ENCODE measurements at regions not wholly inside any gene's neighbourhood (a gene's known extent, or its start where the extent isn't known, plus 50 kb on each side); places are given as distances from the start of the nearest gene placed in this dataset.

GRCh38 chr6:15796844-15797243 lies 134.0 kb upstream of the DTNBP1 start:
- Histone ChIP-seq H3K27me3 (no peaks in the 10 kb centered on the region), H3K36me3 (no peaks in the 10 kb centered on the region), H3K4me3 (no peak overlapping the region), H3K27ac (no peak overlapping the region), H3K9me3 (no peaks in the 10 kb centered on the region), H3K4me1 (ENCODE audit: insufficient read depth) (no peaks in the 10 kb centered on the region)
- TF ChIP-seq EP300 (IDR thresholded peaks at IDR 0.05) (no peak), POLR2A (IDR thresholded peaks at IDR 0.05) (no peak), CTCF (IDR thresholded peaks at IDR 0.05) (no peak)
- 68 to 93% (median 88%) methylated on average over 5 of the region's 5 CpGs for WGBS, 3 donors
- DNase-seq = no peak
- intact Hi-C loops (cut with DNase I) = no loop called here

GRCh38 chr6:15796130-15796771 lies 133.4 kb upstream of the DTNBP1 start:
- intact Hi-C loops (cut with DNase I) = no loop called here
- TF ChIP-seq POLR2A (IDR thresholded peaks at IDR 0.05) (no peak), CTCF (IDR thresholded peaks at IDR 0.05) (no peak), EP300 (IDR thresholded peaks at IDR 0.05) (no peak)
- no peak for DNase-seq
- H3K9me3 ChIP-seq = no peaks in the 10 kb centered on the region
- H3K27ac ChIP-seq = no peak overlapping the region
- 49 to 60% (median 50%) methylated on average over 7 of the region's 7 CpGs for WGBS, 3 donors
- H3K27me3 ChIP-seq = no peaks in the 10 kb centered on the region
- H3K4me3 ChIP-seq = no peak overlapping the region
- H3K4me1 ChIP-seq (ENCODE audit: insufficient read depth) = no peaks in the 10 kb centered on the region
- no peaks in the 10 kb centered on the region for H3K36me3 ChIP-seq

GRCh38 chr6:15793826-15794225 lies 131.0 kb upstream of the DTNBP1 start:
- H3K27me3 ChIP-seq = no peaks in the 10 kb centered on the region
- no peak overlapping the region for H3K27ac ChIP-seq
- intact Hi-C loops (cut with DNase I) = no loop called here
- H3K9me3 ChIP-seq = no peaks in the 10 kb centered on the region
- DNase-seq = no peak
- no peak overlapping the region for H3K4me3 ChIP-seq
- H3K4me1 ChIP-seq (ENCODE audit: insufficient read depth) = no peaks in the 10 kb centered on the region
- no peak for TF ChIP-seq POLR2A (IDR thresholded peaks at IDR 0.05)
- no peaks in the 10 kb centered on the region for H3K36me3 ChIP-seq

- no peaks in the 10 kb centered on the region for H3K9me3 ChIP-seq
- H3K27me3 ChIP-seq = no peaks in the 10 kb centered on the region
- WGBS, 3 donors = 28 to 50% (median 30%) methylated on average over 4 of the region's 4 CpGs
- intact Hi-C loops (cut with DNase I) = no loop called here
- TF ChIP-seq POLR2A (IDR thresholded peaks at IDR 0.05) (no peak), EP300 (IDR thresholded peaks at IDR 0.05) (no peak), CTCF (IDR thresholded peaks at IDR 0.05) (no peak)
- no peak for DNase-seq
- H3K4me3 ChIP-seq = no peak overlapping the region
- no peak overlapping the region for H3K27ac ChIP-seq
- no peaks in the 10 kb centered on the region for H3K4me1 ChIP-seq (ENCODE audit: insufficient read depth)
- H3K36me3 ChIP-seq = no peaks in the 10 kb centered on the region
Observed at GRCh38 chr6:15793288-15793687, 130.5 kb upstream of the DTNBP1 start.

DNA sequence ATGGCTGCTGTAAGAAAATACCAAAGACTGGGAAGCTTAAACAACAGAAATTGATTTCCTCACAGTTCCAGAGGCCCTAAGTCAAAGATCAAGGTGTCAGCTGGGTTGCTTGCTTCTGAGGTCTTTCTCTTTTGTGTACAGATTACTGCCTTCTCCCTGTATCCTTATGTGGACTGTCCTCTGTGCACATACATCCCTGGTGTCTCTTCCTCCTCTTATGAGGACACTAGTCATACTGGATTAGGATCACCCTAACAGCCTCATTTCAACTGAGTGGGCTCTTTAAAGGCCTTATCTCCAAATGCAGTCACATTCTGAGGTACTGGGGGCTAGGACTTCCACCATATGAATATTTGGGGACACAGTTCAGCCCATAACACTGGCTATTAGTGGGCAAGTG lies 130.0 kb upstream of the DTNBP1 start:
- no peak for DNase-seq
- intact Hi-C loops (cut with DNase I) = no loop called here
- Histone ChIP-seq H3K4me1 (ENCODE audit: insufficient read depth) (no peaks in the 10 kb centered on the region), H3K27me3 (no peaks in the 10 kb centered on the region), H3K36me3 (no peaks in the 10 kb centered on the region), H3K27ac (no peak overlapping the region), H3K9me3 (no peaks in the 10 kb centered on the region), H3K4me3 (no peak overlapping the region)
- TF ChIP-seq EP300 (IDR thresholded peaks at IDR 0.05) (no peak), POLR2A (IDR thresholded peaks at IDR 0.05) (no peak), CTCF (IDR thresholded peaks at IDR 0.05) (no peak)

Measured in ovary (tissue), 7 donors.